ENCODE measurements at regions not wholly inside any gene's neighbourhood (a gene's known extent, or its start where the extent isn't known, plus 50 kb on each side); places are given as distances from the start of the nearest gene placed in this dataset.
"Not testable (repeated sequence)": the region's sequence is repeated elsewhere in the genome, so short reads cannot be mapped to it uniquely, and the experiment has no call there.

DNA sequence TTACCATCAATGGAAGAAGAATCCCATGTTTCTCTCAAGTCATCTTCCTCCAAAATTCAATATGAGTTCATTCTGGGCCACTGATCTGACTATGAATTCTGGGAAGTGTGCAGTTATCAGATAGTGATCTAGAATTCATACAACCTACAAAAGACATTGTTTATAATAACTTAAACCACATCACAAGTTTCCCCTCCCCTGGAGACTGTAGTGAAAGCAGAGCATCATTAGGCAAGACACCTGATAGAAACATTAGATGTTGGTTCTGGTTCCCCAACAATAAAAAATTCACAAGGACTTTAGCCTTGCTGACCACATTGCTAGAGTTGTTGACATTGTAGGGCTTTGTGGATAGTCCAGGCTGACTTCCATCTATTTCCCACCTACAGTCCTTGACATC is 506.4 kb upstream of the JAG1 start (continued):
- TF ChIP-seq, protein P1, sequence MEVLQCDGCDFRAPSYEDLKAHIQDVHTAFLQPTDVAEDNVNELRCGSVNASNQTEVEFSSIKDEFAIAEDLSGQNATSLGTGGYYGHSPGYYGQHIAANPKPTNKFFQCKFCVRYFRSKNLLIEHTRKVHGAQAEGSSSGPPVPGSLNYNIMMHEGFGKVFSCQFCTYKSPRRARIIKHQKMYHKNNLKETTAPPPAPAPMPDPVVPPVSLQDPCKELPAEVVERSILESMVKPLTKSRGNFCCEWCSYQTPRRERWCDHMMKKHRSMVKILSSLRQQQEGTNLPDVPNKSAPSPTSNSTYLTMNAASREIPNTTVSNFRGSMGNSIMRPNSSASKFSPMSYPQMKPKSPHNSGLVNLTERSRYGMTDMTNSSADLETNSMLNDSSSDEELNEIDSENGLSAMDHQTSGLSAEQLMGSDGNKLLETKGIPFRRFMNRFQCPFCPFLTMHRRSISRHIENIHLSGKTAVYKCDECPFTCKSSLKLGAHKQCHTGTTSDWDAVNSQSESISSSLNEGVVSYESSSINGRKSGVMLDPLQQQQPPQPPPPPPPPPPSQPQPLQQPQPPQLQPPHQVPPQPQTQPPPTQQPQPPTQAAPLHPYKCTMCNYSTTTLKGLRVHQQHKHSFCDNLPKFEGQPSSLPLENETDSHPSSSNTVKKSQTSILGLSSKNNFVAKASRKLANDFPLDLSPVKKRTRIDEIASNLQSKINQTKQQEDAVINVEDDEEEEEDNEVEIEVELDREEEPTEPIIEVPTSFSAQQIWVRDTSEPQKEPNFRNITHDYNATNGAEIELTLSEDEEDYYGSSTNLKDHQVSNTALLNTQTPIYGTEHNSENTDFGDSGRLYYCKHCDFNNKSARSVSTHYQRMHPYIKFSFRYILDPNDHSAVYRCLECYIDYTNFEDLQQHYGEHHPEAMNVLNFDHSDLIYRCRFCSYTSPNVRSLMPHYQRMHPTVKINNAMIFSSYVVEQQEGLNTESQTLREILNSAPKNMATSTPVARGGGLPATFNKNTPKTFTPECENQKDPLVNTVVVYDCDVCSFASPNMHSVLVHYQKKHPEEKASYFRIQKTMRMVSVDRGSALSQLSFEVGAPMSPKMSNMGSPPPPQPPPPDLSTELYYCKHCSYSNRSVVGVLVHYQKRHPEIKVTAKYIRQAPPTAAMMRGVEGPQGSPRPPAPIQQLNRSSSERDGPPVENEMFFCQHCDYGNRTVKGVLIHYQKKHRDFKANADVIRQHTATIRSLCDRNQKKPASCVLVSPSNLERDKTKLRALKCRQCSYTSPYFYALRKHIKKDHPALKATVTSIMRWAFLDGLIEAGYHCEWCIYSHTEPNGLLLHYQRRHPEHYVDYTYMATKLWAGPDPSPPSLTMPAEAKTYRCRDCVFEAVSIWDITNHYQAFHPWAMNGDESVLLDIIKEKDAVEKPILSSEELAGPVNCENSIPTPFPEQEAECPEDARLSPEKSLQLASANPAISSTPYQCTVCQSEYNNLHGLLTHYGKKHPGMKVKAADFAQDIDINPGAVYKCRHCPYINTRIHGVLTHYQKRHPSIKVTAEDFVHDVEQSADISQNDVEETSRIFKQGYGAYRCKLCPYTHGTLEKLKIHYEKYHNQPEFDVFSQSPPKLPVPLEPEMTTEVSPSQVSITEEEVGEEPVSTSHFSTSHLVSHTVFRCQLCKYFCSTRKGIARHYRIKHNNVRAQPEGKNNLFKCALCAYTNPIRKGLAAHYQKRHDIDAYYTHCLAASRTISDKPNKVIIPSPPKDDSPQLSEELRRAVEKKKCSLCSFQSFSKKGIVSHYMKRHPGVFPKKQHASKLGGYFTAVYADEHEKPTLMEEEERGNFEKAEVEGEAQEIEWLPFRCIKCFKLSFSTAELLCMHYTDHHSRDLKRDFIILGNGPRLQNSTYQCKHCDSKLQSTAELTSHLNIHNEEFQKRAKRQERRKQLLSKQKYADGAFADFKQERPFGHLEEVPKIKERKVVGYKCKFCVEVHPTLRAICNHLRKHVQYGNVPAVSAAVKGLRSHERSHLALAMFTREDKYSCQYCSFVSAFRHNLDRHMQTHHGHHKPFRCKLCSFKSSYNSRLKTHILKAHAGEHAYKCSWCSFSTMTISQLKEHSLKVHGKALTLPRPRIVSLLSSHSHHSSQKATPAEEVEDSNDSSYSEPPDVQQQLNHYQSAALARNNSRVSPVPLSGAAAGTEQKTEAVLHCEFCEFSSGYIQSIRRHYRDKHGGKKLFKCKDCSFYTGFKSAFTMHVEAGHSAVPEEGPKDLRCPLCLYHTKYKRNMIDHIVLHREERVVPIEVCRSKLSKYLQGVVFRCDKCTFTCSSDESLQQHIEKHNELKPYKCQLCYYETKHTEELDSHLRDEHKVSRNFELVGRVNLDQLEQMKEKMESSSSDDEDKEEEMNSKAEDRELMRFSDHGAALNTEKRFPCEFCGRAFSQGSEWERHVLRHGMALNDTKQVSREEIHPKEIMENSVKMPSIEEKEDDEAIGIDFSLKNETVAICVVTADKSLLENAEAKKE (CRISPR knock-in tag; IDR thresholded peaks at IDR 0.05) = no peak
- TF ChIP-seq EZH2phosphoT487 (IDR thresholded peaks at IDR 0.05; ENCODE audit: unreplicated experiment) = no peak

DNA sequence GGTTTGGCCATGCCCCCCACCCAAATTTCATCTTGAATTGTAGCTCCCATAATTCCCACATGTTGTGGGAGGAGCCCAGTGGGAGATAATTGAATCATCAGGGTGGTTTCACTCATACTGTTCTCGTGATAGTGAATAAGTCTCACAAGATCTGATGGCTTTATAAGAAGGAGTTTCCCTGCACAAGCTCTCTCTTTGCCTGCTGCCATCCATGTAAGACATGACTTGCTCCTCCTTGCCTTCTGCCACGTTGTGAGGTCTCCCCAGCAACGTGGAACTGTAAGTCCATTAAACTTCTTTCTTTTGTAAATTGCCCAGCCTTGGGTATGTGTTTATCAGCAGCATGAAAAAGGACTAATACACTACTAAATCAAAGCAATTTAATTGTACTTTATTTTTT is 507.3 kb upstream of the JAG1 start:
- H3F3A ChIP-seq (replicated peaks; ENCODE audit: low read depth); H3K4me1 Mint-ChIP-seq; H3K36me3 Mint-ChIP-seq (ENCODE audit: low read depth); H3K4me3 Mint-ChIP-seq; H3K27me3 Mint-ChIP-seq (ENCODE audit: insufficient read depth, low read depth, poor library complexity); H3K4me1 ChIP-seq (ENCODE audit: insufficient read depth); H3K4me2 ChIP-seq; H3K27ac Mint-ChIP-seq; H3K36me3 ChIP-seq (ENCODE audit: insufficient read depth); H3K4me3 ChIP-seq; ATAC-seq; H4K20me1 ChIP-seq (replicated peaks; ENCODE audit: insufficient read depth); DNase-seq (ENCODE audit: low spot score); H3K27me3 ChIP-seq (ENCODE audit: insufficient read depth); H2AFZ ChIP-seq; H3K79me2 ChIP-seq (replicated peaks; ENCODE audit: insufficient read depth); H3K9me2 ChIP-seq (ENCODE audit: insufficient read depth); H3K27ac ChIP-seq (ENCODE audit: low read depth): not testable (repeated sequence)
- peaks cover 17% of the 10 kb centered on the region for H3K9me3 Mint-ChIP-seq

DNA sequence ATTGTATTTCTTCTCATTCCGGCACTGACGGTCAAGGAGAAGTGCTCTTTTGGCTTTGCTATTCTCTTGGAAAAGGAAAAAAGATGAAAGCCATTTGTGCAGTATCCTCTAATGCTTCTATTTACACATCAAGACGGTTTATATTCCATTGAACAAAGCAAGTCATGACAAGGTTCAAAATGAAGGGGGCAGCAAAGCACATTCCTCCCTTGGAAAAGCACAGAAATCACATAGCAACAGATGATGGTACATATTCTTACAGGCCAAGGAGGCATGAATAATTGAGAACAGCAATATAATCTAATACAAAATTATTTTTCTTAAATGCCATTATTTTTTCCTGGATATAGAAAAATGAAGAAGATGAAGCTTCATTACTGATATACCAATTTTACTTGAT is 508.2 kb upstream of the JAG1 start:
- no peak overlapping the region for H3K27ac Mint-ChIP-seq
- TF ChIP-seq, protein P2, sequence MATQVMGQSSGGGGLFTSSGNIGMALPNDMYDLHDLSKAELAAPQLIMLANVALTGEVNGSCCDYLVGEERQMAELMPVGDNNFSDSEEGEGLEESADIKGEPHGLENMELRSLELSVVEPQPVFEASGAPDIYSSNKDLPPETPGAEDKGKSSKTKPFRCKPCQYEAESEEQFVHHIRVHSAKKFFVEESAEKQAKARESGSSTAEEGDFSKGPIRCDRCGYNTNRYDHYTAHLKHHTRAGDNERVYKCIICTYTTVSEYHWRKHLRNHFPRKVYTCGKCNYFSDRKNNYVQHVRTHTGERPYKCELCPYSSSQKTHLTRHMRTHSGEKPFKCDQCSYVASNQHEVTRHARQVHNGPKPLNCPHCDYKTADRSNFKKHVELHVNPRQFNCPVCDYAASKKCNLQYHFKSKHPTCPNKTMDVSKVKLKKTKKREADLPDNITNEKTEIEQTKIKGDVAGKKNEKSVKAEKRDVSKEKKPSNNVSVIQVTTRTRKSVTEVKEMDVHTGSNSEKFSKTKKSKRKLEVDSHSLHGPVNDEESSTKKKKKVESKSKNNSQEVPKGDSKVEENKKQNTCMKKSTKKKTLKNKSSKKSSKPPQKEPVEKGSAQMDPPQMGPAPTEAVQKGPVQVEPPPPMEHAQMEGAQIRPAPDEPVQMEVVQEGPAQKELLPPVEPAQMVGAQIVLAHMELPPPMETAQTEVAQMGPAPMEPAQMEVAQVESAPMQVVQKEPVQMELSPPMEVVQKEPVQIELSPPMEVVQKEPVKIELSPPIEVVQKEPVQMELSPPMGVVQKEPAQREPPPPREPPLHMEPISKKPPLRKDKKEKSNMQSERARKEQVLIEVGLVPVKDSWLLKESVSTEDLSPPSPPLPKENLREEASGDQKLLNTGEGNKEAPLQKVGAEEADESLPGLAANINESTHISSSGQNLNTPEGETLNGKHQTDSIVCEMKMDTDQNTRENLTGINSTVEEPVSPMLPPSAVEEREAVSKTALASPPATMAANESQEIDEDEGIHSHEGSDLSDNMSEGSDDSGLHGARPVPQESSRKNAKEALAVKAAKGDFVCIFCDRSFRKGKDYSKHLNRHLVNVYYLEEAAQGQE (IDR thresholded peaks at IDR 0.05; ENCODE audit: unreplicated experiment) = no peak
- no peaks in the 10 kb centered on the region for H3K4me1 Mint-ChIP-seq

More for the DNA sequence above, 508.2 kb upstream of the JAG1 start:
- no peaks in the 10 kb centered on the region for H3K4me1 ChIP-seq (ENCODE audit: insufficient read depth)
- H4K20me1 ChIP-seq (replicated peaks; ENCODE audit: insufficient read depth) = no peaks in the 10 kb centered on the region
- no peak for ATAC-seq
- peaks cover 7% of the 10 kb centered on the region for H3K9me2 ChIP-seq (ENCODE audit: insufficient read depth)
- no peak overlapping the region for H3K4me3 ChIP-seq
- no peak overlapping the region for H3K4me3 Mint-ChIP-seq
- H3K36me3 ChIP-seq (ENCODE audit: insufficient read depth) = no peaks in the 10 kb centered on the region; the same call in 1 of the 2 replicates
- H3K36me3 Mint-ChIP-seq (ENCODE audit: low read depth) = no peaks in the 10 kb centered on the region
- H3K4me2 ChIP-seq = no peak overlapping the region
- H3K27ac ChIP-seq (ENCODE audit: low read depth) = no peak overlapping the region
- no peaks in the 10 kb centered on the region for H3F3A ChIP-seq (replicated peaks; ENCODE audit: low read depth)
- H3K27me3 ChIP-seq (ENCODE audit: insufficient read depth) = no peaks in the 10 kb centered on the region
- H2AFZ ChIP-seq = no peak overlapping the region
- peaks cover 17% of the 10 kb centered on the region for H3K9me3 Mint-ChIP-seq
- no peak for DNase-seq (ENCODE audit: low spot score)
- H3K27me3 Mint-ChIP-seq (ENCODE audit: insufficient read depth, low read depth, poor library complexity) = no peaks in the 10 kb centered on the region
- no peaks in the 10 kb centered on the region for H3K79me2 ChIP-seq (replicated peaks; ENCODE audit: insufficient read depth)

All from GM23338 (cell line).